ENCODE measurements at regions not wholly inside any gene's neighbourhood (a gene's known extent, or its start where the extent isn't known, plus 50 kb on each side); places are given as distances from the start of the nearest gene placed in this dataset.
"Not testable (repeated sequence)": the region's sequence is repeated elsewhere in the genome, so short reads cannot be mapped to it uniquely, and the experiment has no call there.

GRCh38 chr2:172264820-172265219 lies 162.1 kb upstream of the DLX2 start:
- DNase-seq: not testable (repeated sequence)

- DNase-seq: not testable (repeated sequence)
Measured at GRCh38 chr2:172269507-172270244, 157.7 kb upstream of the ITGA6 start.

- DNase-seq: no peak
Measured at GRCh38 chr2:172270278-172271079, 156.9 kb upstream of the ITGA6 start.

- no peak for DNase-seq
Measured at GRCh38 chr2:172273910-172274571, 153.3 kb upstream of the ITGA6 start.

- no peak for DNase-seq
Measured at GRCh38 chr2:172275239-172275638, 152.1 kb upstream of the ITGA6 start.

- DNase-seq: no peak
Measured at GRCh38 chr2:172276961-172277360, 150.4 kb upstream of the ITGA6 start.

GRCh38 chr2:172278667-172279066 lies 148.7 kb upstream of the ITGA6 start:
- no peak for DNase-seq

- DNase-seq: no peak
Measured at GRCh38 chr2:172279214-172279613, 148.2 kb upstream of the ITGA6 start.

- no peak for DNase-seq
Measured at GRCh38 chr2:172279813-172280212, 147.6 kb upstream of the ITGA6 start.

- no peak for DNase-seq
Measured at GRCh38 chr2:172280571-172281361, 146.6 kb upstream of the ITGA6 start.

- DNase-seq: no peak
Measured at GRCh38 chr2:172281648-172282570, 145.5 kb upstream of the ITGA6 start.

- DNase-seq: no peak
Measured at GRCh38 chr2:172282944-172283343, 144.4 kb upstream of the ITGA6 start.

- no peak for DNase-seq
Measured at GRCh38 chr2:172283476-172283875, 143.9 kb upstream of the ITGA6 start.

- no peak for DNase-seq
Measured at GRCh38 chr2:172284209-172284608, 143.2 kb upstream of the ITGA6 start.

GRCh38 chr2:172285010-172285621 lies 142.3 kb upstream of the ITGA6 start:
- DNase-seq: no peak

- DNase-seq: no peak
Measured at GRCh38 chr2:172285760-172286159, 141.6 kb upstream of the ITGA6 start.

GRCh38 chr2:172287190-172287589 lies 140.2 kb upstream of the ITGA6 start:
- no peak for DNase-seq

GRCh38 chr2:172287605-172288315 lies 139.6 kb upstream of the ITGA6 start:
- no peak for DNase-seq

GRCh38 chr2:172288603-172289002 lies 138.8 kb upstream of the ITGA6 start:
- no peak for DNase-seq

GRCh38 chr2:172293952-172294351 lies 133.4 kb upstream of the ITGA6 start:
- no peak for DNase-seq

- DNase-seq: no peak
Measured at GRCh38 chr2:172294983-172295382, 132.4 kb upstream of the ITGA6 start.

All from activated CD4-positive, CD25-positive, alpha-beta regulatory T cell treated with anti-CD3 and anti-CD28 coated beads, Interleukin-2, amount 50 U/mL, for 72 hours (primary cell).